ENCODE measurements at regions not wholly inside any gene's neighbourhood (a gene's known extent, or its start where the extent isn't known, plus 50 kb on each side); places are given as distances from the start of the nearest gene placed in this dataset.
A peak's percentile ranks its signal among the peaks of the same experiment; 100 is the strongest.

GRCh38 chr9:84079994-84080393 is 99.4 kb downstream of the RMI1 start:
- Histone ChIP-seq H3K9me3 (ENCODE audit: control insufficient read depth, low read length) (no peaks in the 10 kb centered on the region), H3K4me2 (ENCODE audit: low read length, poor library complexity, severe bottlenecking) (no peak overlapping the region), H2AK5ac (ENCODE audit: low read length, severe bottlenecking) (no peak overlapping the region), H4K91ac (ENCODE audit: low read length) (no peak overlapping the region), H3K79me1 (replicated peaks; ENCODE audit: low read length, poor library complexity, severe bottlenecking) (no peaks in the 10 kb centered on the region), H3K14ac (ENCODE audit: low read length in 2 of 2) (no peak overlapping the region), H3K4ac (ENCODE audit: low read depth in 1 of 2, low read length in 2 of 2) (no peak overlapping the region), H4K8ac (ENCODE audit: low read length) (no peak overlapping the region), H2BK5ac (ENCODE audit: low read depth, low read length, poor library complexity, severe bottlenecking) (no peak overlapping the region), H3K23ac (ENCODE audit: low read length in 2 of 2) (no peak overlapping the region), H3K27ac (ENCODE audit: low read length, poor library complexity, severe bottlenecking) (no peak overlapping the region), H3K27me3 (ENCODE audit: control insufficient read depth in 1 of 2, insufficient read depth in 1 of 2, low read length in 2 of 2) (peaks cover 0 to 11% of the 10 kb centered on the region in 2 experiments), H3K4me3 (ENCODE audit: insufficient read depth in 1 of 2, low read depth in 1 of 2, low read length in 2 of 2) (no peak overlapping the region), H2BK12ac (ENCODE audit: low read length in 2 of 2) (no peak overlapping the region), H3K36me3 (ENCODE audit: control insufficient read depth in 1 of 2, insufficient read depth in 2 of 2, low read depth in 1 of 2, low read length in 2 of 2) (no peaks in the 10 kb centered on the region), H3K18ac (ENCODE audit: low read depth in 1 of 2, low read length in 2 of 2) (no peak overlapping the region), H2AFZ (ENCODE audit: low read depth, low read length) (no peak overlapping the region), H2BK120ac (ENCODE audit: low read depth, low read length) (no peak overlapping the region), H3K9ac (ENCODE audit: low read length) (no peak overlapping the region), H3K4me1 (ENCODE audit: control insufficient read depth, insufficient read depth, low read depth, low read length) (no peaks in the 10 kb centered on the region), H2BK15ac (ENCODE audit: low read depth, poor library complexity, severe bottlenecking) (no peak overlapping the region)
- 80% methylated on average over 1 of the region's 4 CpGs for WGBS
- DNase-seq, result no peak

DNA sequence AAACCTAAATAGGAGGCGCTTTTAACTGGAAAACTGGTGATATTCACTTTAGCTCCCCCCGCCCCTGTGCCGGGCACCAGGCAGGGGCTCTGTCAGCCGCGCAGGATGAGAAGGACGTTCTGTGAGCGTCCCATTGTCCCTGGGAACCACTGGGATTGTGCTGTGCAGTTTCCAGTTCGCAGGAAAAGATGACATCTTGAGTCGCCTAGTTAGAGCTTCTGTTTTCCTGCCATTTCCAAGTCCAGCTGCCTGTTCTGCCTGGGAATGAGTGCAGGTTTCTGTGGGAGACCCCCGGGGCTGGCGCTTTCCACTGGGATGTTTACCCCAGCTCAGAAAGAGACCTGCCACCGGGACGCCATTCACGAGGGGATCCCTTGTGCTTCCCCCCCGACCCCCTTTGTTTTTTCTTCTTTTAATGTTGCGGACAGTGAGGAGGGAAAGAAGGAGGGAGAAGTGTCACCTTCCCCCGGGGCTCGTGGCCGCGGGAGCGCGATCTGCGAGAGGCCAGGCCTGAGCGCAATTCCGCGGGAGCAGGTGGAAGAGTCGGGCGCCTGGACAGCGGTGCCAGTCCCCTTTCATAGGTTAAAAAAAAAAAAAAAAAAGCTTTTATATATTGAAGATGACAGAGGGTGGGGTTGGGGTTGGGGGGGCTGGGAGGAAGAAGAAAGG is 121.5 kb downstream of the RMI1 start:
- DNase-seq, result no peak
- H4K91ac ChIP-seq (ENCODE audit: low read length), result no peak overlapping the region
- H2BK120ac ChIP-seq (ENCODE audit: low read depth, low read length), result no peak overlapping the region
- no peak overlapping the region for H2BK12ac ChIP-seq (ENCODE audit: low read length in 2 of 2)
- peaks cover 16 to 48% of the 10 kb centered on the region in 2 experiments for H3K27me3 ChIP-seq (ENCODE audit: control insufficient read depth in 1 of 2, insufficient read depth in 1 of 2, low read length in 2 of 2)
- H3K36me3 ChIP-seq (ENCODE audit: control insufficient read depth in 1 of 2, insufficient read depth in 2 of 2, low read depth in 1 of 2, low read length in 2 of 2), result no peaks in the 10 kb centered on the region
- H3K4ac ChIP-seq (ENCODE audit: low read depth in 1 of 2, low read length in 2 of 2), result no peak overlapping the region
- H3K79me1 ChIP-seq (replicated peaks; ENCODE audit: low read length, poor library complexity, severe bottlenecking), result no peaks in the 10 kb centered on the region
- H4K8ac ChIP-seq (ENCODE audit: low read length), result no peak overlapping the region
- H2AK5ac ChIP-seq (ENCODE audit: low read length, severe bottlenecking), result no peak overlapping the region
- H2BK15ac ChIP-seq (ENCODE audit: low read depth, poor library complexity, severe bottlenecking), result no peak overlapping the region
- no peak overlapping the region for H2BK5ac ChIP-seq (ENCODE audit: low read depth, low read length, poor library complexity, severe bottlenecking)
- no peak overlapping the region for H3K23ac ChIP-seq (ENCODE audit: low read length in 2 of 2)
- H2AFZ ChIP-seq (ENCODE audit: low read depth, low read length), result no peak overlapping the region
- peak overlapping the region in 1 of 2 experiments; percentile 11 for H3K14ac ChIP-seq (ENCODE audit: low read length in 2 of 2)
- H3K4me3 ChIP-seq (ENCODE audit: insufficient read depth in 1 of 2, low read depth in 1 of 2, low read length in 2 of 2), result peak overlapping the region in 1 of 2 experiments; percentile 51
- no peak overlapping the region for H3K9ac ChIP-seq (ENCODE audit: low read length)
- H3K9me3 ChIP-seq (ENCODE audit: control insufficient read depth, low read length), result no peaks in the 10 kb centered on the region
- H3K4me1 ChIP-seq (ENCODE audit: control insufficient read depth, insufficient read depth, low read depth, low read length), result peaks cover 3% of the 10 kb centered on the region
- WGBS, result 18% methylated on average over 22 of the region's 29 CpGs
- no peak overlapping the region for H3K18ac ChIP-seq (ENCODE audit: low read depth in 1 of 2, low read length in 2 of 2)
- H3K27ac ChIP-seq (ENCODE audit: low read length, poor library complexity, severe bottlenecking), result no peak overlapping the region
- peak overlapping the region; percentile 47 for H3K4me2 ChIP-seq (ENCODE audit: low read length, poor library complexity, severe bottlenecking)

- H2BK5ac ChIP-seq (ENCODE audit: low read depth, low read length, poor library complexity, severe bottlenecking), result no peak overlapping the region
- H2BK12ac ChIP-seq (ENCODE audit: low read length in 2 of 2), result no peak overlapping the region
- no peak overlapping the region for H3K4me3 ChIP-seq (ENCODE audit: insufficient read depth in 1 of 2, low read depth in 1 of 2, low read length in 2 of 2)
- no peak for DNase-seq
- no peak overlapping the region for H3K4ac ChIP-seq (ENCODE audit: low read depth in 1 of 2, low read length in 2 of 2)
- H3K36me3 ChIP-seq (ENCODE audit: control insufficient read depth in 1 of 2, insufficient read depth in 2 of 2, low read depth in 1 of 2, low read length in 2 of 2), result no peaks in the 10 kb centered on the region
- no peak overlapping the region for H3K9ac ChIP-seq (ENCODE audit: low read length)
- H2AK5ac ChIP-seq (ENCODE audit: low read length, severe bottlenecking), result no peak overlapping the region
- no peak overlapping the region for H3K27ac ChIP-seq (ENCODE audit: low read length, poor library complexity, severe bottlenecking)
- H3K14ac ChIP-seq (ENCODE audit: low read length in 2 of 2), result no peak overlapping the region
- H2AFZ ChIP-seq (ENCODE audit: low read depth, low read length), result no peak overlapping the region
- H3K4me1 ChIP-seq (ENCODE audit: control insufficient read depth, insufficient read depth, low read depth, low read length), result peaks cover 3% of the 10 kb centered on the region
- WGBS, result 18% methylated on average over 1 of the region's 1 CpG
- no peak overlapping the region for H4K91ac ChIP-seq (ENCODE audit: low read length)
- peaks cover 26 to 60% of the 10 kb centered on the region in 2 experiments for H3K27me3 ChIP-seq (ENCODE audit: control insufficient read depth in 1 of 2, insufficient read depth in 1 of 2, low read length in 2 of 2)
- no peaks in the 10 kb centered on the region for H3K79me1 ChIP-seq (replicated peaks; ENCODE audit: low read length, poor library complexity, severe bottlenecking)
- no peak overlapping the region for H3K23ac ChIP-seq (ENCODE audit: low read length in 2 of 2)
- no peak overlapping the region for H2BK15ac ChIP-seq (ENCODE audit: low read depth, poor library complexity, severe bottlenecking)
- H3K9me3 ChIP-seq (ENCODE audit: control insufficient read depth, low read length), result no peaks in the 10 kb centered on the region
- no peak overlapping the region for H4K8ac ChIP-seq (ENCODE audit: low read length)
- H3K4me2 ChIP-seq (ENCODE audit: low read length, poor library complexity, severe bottlenecking), result no peak overlapping the region
- no peak overlapping the region for H2BK120ac ChIP-seq (ENCODE audit: low read depth, low read length)
- H3K18ac ChIP-seq (ENCODE audit: low read depth in 1 of 2, low read length in 2 of 2), result no peak overlapping the region
Observed at GRCh38 chr9:84103651-84104377, 123.2 kb downstream of the RMI1 start.

DNA sequence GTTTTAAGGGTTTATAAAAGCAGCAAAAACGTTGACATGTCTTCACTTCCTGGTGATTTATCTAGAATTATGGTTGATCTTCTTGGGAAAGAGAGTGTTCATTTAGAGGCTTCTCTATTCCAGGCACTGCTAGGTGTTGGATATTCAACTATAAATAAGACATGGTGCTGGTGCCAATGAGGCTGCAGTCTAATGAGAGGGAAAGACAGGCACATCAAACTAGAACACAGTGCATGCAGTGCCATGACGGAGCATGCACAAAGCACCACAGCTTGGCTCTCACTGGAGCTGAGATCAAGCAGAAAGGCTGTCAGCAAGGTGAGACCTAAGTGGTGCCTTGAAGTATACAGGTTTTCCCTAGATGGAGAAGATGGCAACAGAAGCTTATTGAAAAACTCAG is 126.5 kb downstream of the RMI1 start:
- Histone ChIP-seq H3K14ac (ENCODE audit: low read length in 2 of 2) (peak overlapping the region in 1 of 2 experiments; percentile 60), H3K36me3 (ENCODE audit: control insufficient read depth in 1 of 2, insufficient read depth in 2 of 2, low read depth in 1 of 2, low read length in 2 of 2) (no peaks in the 10 kb centered on the region), H3K27me3 (ENCODE audit: control insufficient read depth in 1 of 2, insufficient read depth in 1 of 2, low read length in 2 of 2) (peaks cover 18 to 40% of the 10 kb centered on the region in 2 experiments), H2BK5ac (ENCODE audit: low read depth, low read length, poor library complexity, severe bottlenecking) (no peak overlapping the region), H2AFZ (ENCODE audit: low read depth, low read length) (peak overlapping the region; percentile 42), H2BK12ac (ENCODE audit: low read length in 2 of 2) (no peak overlapping the region), H4K91ac (ENCODE audit: low read length) (no peak overlapping the region), H4K8ac (ENCODE audit: low read length) (no peak overlapping the region), H3K23ac (ENCODE audit: low read length in 2 of 2) (no peak overlapping the region), H3K9ac (ENCODE audit: low read length) (no peak overlapping the region), H3K4me1 (ENCODE audit: control insufficient read depth, insufficient read depth, low read depth, low read length) (peaks cover 1% of the 10 kb centered on the region), H3K9me3 (ENCODE audit: control insufficient read depth, low read length) (no peaks in the 10 kb centered on the region), H2AK5ac (ENCODE audit: low read length, severe bottlenecking) (no peak overlapping the region), H3K4me2 (ENCODE audit: low read length, poor library complexity, severe bottlenecking) (no peak overlapping the region), H2BK120ac (ENCODE audit: low read depth, low read length) (no peak overlapping the region), H3K4ac (ENCODE audit: low read depth in 1 of 2, low read length in 2 of 2) (no peak overlapping the region), H3K27ac (ENCODE audit: low read length, poor library complexity, severe bottlenecking) (no peak overlapping the region), H3K18ac (ENCODE audit: low read depth in 1 of 2, low read length in 2 of 2) (no peak overlapping the region), H2BK15ac (ENCODE audit: low read depth, poor library complexity, severe bottlenecking) (no peak overlapping the region), H3K79me1 (replicated peaks; ENCODE audit: low read length, poor library complexity, severe bottlenecking) (no peaks in the 10 kb centered on the region), H3K4me3 (ENCODE audit: insufficient read depth in 1 of 2, low read depth in 1 of 2, low read length in 2 of 2) (no peak overlapping the region)
- DNase-seq, result no peak
- 79% methylated on average over 2 of the region's 2 CpGs for WGBS
